ENCODE measurements at regions not wholly inside any gene's neighbourhood (a gene's known extent, or its start where the extent isn't known, plus 50 kb on each side); places are given as distances from the start of the nearest gene placed in this dataset.

GRCh38 chr7:42495256-42495655 is 258.2 kb upstream of the GLI3 start:
- no peak for TF ChIP-seq CTCF (IDR thresholded peaks at IDR 0.05; ENCODE audit: low read depth, low read length)
- no peak for DNase-seq
- no peaks in the 10 kb centered on the region for H3K27me3 ChIP-seq
- H3K4me3 ChIP-seq (ENCODE audit: low read depth, low read length), result no peak overlapping the region
- no peaks in the 10 kb centered on the region for H3K9me3 ChIP-seq
- no peaks in the 10 kb centered on the region for H3K36me3 ChIP-seq
- H3K4me1 ChIP-seq, result no peaks in the 10 kb centered on the region

GRCh38 chr7:42494736-42495135 is 257.7 kb upstream of the GLI3 start:
- no peaks in the 10 kb centered on the region for H3K27me3 ChIP-seq
- no peaks in the 10 kb centered on the region for H3K4me1 ChIP-seq
- H3K36me3 ChIP-seq, result no peaks in the 10 kb centered on the region
- TF ChIP-seq CTCF (IDR thresholded peaks at IDR 0.05; ENCODE audit: low read depth, low read length), result no peak
- no peaks in the 10 kb centered on the region for H3K9me3 ChIP-seq
- no peak overlapping the region for H3K4me3 ChIP-seq (ENCODE audit: low read depth, low read length)
- DNase-seq, result no peak

GRCh38 chr7:42494199-42494710 is 257.2 kb upstream of the GLI3 start:
- DNase-seq, result no peak
- Histone ChIP-seq H3K27me3 (no peaks in the 10 kb centered on the region), H3K4me3 (ENCODE audit: low read depth, low read length) (no peak overlapping the region), H3K4me1 (no peaks in the 10 kb centered on the region), H3K36me3 (no peaks in the 10 kb centered on the region), H3K9me3 (no peaks in the 10 kb centered on the region)
- TF ChIP-seq CTCF (IDR thresholded peaks at IDR 0.05; ENCODE audit: low read depth, low read length), result no peak

- Histone ChIP-seq H3K27me3 (no peaks in the 10 kb centered on the region), H3K4me3 (ENCODE audit: low read depth, low read length) (no peak overlapping the region), H3K36me3 (no peaks in the 10 kb centered on the region), H3K4me1 (no peaks in the 10 kb centered on the region), H3K9me3 (no peaks in the 10 kb centered on the region)
- no peak for DNase-seq
- no peak for TF ChIP-seq CTCF (IDR thresholded peaks at IDR 0.05; ENCODE audit: low read depth, low read length)
Measured at GRCh38 chr7:42493436-42494198, 256.6 kb upstream of the GLI3 start.

- Histone ChIP-seq H3K36me3 (no peaks in the 10 kb centered on the region), H3K9me3 (no peaks in the 10 kb centered on the region), H3K4me3 (ENCODE audit: low read depth, low read length) (no peak overlapping the region), H3K4me1 (no peaks in the 10 kb centered on the region), H3K27me3 (no peaks in the 10 kb centered on the region)
- DNase-seq, result no peak
- no peak for TF ChIP-seq CTCF (IDR thresholded peaks at IDR 0.05; ENCODE audit: low read depth, low read length)
Measured at GRCh38 chr7:42492920-42493319, 255.9 kb upstream of the GLI3 start.

GRCh38 chr7:42491106-42491505 is 254.1 kb upstream of the GLI3 start:
- TF ChIP-seq CTCF (IDR thresholded peaks at IDR 0.05; ENCODE audit: low read depth, low read length), result no peak
- H3K4me3 ChIP-seq (ENCODE audit: low read depth, low read length), result no peak overlapping the region
- H3K27me3 ChIP-seq, result no peaks in the 10 kb centered on the region
- no peaks in the 10 kb centered on the region for H3K4me1 ChIP-seq
- no peaks in the 10 kb centered on the region for H3K36me3 ChIP-seq
- no peaks in the 10 kb centered on the region; the same call in 1 of the 2 replicates for H3K9me3 ChIP-seq
- DNase-seq, result no peak
